Stomach (tissue), 4 donors: ENCODE measurements at regions not wholly inside any gene's neighbourhood (a gene's known extent, or its start where the extent isn't known, plus 50 kb on each side); places are given as distances from the start of the nearest gene placed in this dataset.

Experiments used
- CTCF ChIP-seq, 7 experiments: fragments of 450-650 bp in 4 of 7; fragments of 200-600 bp in 3 of 7; sonication (generic) in 3 of 7; IDR thresholded peaks; one replicate each; pipeline ENCODE4 v1.5.1; 2016 to 2019; ENCODE audit warnings: antibody characterized with exemption in 7 of 7, control low read depth in 2 of 7, mild to moderate bottlenecking in 1 of 7
- EP300 ChIP-seq: sonication (generic); formaldehyde crosslinking; IDR thresholded peaks from one replicate; pipeline ENCODE4 v1.6.1; 2017; ENCODE audit warnings: antibody characterized with exemption
- POLR2A ChIP-seq, 4 donors: fragments of 450-650 bp; IDR thresholded peaks; one replicate each; pipeline ENCODE4 v1.6.1; 2016; ENCODE audit warnings: antibody characterized with exemption in 4 of 4, control low read depth in 2 of 4, mild to moderate bottlenecking in 1 of 4, moderate library complexity in 1 of 4

DNA sequence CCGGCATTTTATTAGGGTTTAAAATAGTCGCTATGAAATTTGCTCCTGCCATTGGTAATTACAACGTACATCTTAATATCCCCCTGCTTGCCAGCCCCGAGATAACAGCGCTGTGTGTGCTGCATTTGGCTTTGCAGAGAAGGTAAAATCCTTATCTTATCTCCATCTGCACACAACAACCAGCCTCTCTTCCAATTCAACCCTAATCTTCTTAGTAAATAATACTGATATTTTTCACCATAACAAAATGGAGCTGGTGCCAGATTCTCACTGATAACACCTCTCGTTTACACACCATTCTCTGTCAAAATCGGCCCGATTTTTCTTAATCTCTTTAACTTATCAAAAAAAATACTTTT lies 61.4 kb upstream of the SIX3 start:
- TF ChIP-seq POLR2A (IDR thresholded peaks at IDR 0.05) (no peak), CTCF (IDR thresholded peaks at IDR 0.05) (no peak), EP300 (no peak)
